ENCODE measurements at regions not wholly inside any gene's neighbourhood (a gene's known extent, or its start where the extent isn't known, plus 50 kb on each side); places are given as distances from the start of the nearest gene placed in this dataset.
"Not testable (repeated sequence)": the region's sequence is repeated elsewhere in the genome, so short reads cannot be mapped to it uniquely, and the experiment has no call there.

GRCh38 chr3:143175940-143176894 lies 56.6 kb downstream of the CHST2 start:
- not testable (repeated sequence) for DNase-seq

GRCh38 chr3:143177965-143178364 lies 58.4 kb downstream of the CHST2 start:
- DNase-seq = not testable (repeated sequence)

GRCh38 chr3:143178775-143179548 lies 59.4 kb downstream of the CHST2 start:
- DNase-seq = not testable (repeated sequence)

GRCh38 chr3:143179603-143180002 lies 60.0 kb downstream of the CHST2 start:
- DNase-seq = no peak

GRCh38 chr3:143180860-143181259 lies 61.3 kb downstream of the CHST2 start:
- not testable (repeated sequence) for DNase-seq

GRCh38 chr3:143181977-143182376 lies 62.4 kb downstream of the CHST2 start:
- not testable (repeated sequence) for DNase-seq

GRCh38 chr3:143182866-143183664 lies 63.5 kb downstream of the CHST2 start:
- no peak for DNase-seq

- no peak for DNase-seq
These were observed 64.0 kb downstream of the CHST2 start for GRCh38 chr3:143183665-143183964.

- DNase-seq = no peak
These were observed 64.5 kb downstream of the CHST2 start for GRCh38 chr3:143184099-143184498.

- DNase-seq = no peak
These were observed 65.8 kb downstream of the CHST2 start for GRCh38 chr3:143185401-143185800.

GRCh38 chr3:143187111-143187510 lies 67.5 kb downstream of the CHST2 start:
- no peak for DNase-seq

- no peak for DNase-seq
These were observed 69.3 kb downstream of the CHST2 start for GRCh38 chr3:143188881-143189280.

GRCh38 chr3:143190101-143190500 lies 70.5 kb downstream of the CHST2 start:
- no peak for DNase-seq

- DNase-seq = no peak
These were observed 72.6 kb downstream of the CHST2 start for GRCh38 chr3:143192193-143192592.

GRCh38 chr3:143200001-143200924 lies 80.7 kb downstream of the CHST2 start:
- DNase-seq = no peak

GRCh38 chr3:143201045-143201444 lies 81.5 kb downstream of the CHST2 start:
- no peak for DNase-seq

- no peak for DNase-seq
These were observed 82.5 kb downstream of the CHST2 start for GRCh38 chr3:143201870-143202752.

- DNase-seq = no peak
These were observed 83.6 kb downstream of the CHST2 start for GRCh38 chr3:143203142-143203541.

- no peak for DNase-seq
These were observed 84.3 kb downstream of the CHST2 start for GRCh38 chr3:143203848-143204247.

- DNase-seq = peak; percentile 11
These were observed 87.4 kb downstream of the CHST2 start for GRCh38 chr3:143206955-143207337.

Measured in NCI-H2171 treated with DMSO at 0.1 percent for 48 hours (cell line).